ENCODE measurements at regions not wholly inside any gene's neighbourhood (a gene's known extent, or its start where the extent isn't known, plus 50 kb on each side); places are given as distances from the start of the nearest gene placed in this dataset.

DNA sequence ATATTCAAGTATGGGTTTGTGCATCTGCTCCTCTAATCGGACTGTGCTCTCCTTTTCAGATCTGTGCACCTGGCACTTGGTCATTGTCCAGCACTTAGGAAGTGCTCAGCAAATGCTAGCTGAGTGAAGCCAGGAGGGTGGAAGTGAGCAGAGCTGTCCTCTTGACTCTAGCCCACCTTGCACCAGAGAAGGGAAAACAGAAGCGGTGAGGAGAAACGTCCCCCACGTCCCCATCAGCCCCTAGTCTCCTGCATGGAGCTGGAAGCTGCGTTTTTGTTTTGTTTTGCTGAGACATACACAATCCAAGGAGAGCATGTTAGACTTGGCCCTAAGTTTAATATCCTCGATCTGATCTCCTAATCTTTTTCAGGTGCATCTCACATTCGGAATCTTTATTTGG, 73.6 kb downstream of the EN1 start:
- Mint-ChIP-seq H3K4me1 (ENCODE audit: low read depth, unreplicated experiment) (no peaks in the 10 kb centered on the region), H3K27me3 (ENCODE audit: unreplicated experiment) (peaks cover 2% of the 10 kb centered on the region), H3K9me3 (ENCODE audit: unreplicated experiment) (peaks cover 2% of the 10 kb centered on the region), H3K4me3 (ENCODE audit: unreplicated experiment) (no peak overlapping the region), H3K27ac (ENCODE audit: unreplicated experiment) (no peak overlapping the region), H3K36me3 (ENCODE audit: unreplicated experiment) (no peaks in the 10 kb centered on the region)
- DNase-seq: no peak
- TF ChIP-seq, protein P1, sequence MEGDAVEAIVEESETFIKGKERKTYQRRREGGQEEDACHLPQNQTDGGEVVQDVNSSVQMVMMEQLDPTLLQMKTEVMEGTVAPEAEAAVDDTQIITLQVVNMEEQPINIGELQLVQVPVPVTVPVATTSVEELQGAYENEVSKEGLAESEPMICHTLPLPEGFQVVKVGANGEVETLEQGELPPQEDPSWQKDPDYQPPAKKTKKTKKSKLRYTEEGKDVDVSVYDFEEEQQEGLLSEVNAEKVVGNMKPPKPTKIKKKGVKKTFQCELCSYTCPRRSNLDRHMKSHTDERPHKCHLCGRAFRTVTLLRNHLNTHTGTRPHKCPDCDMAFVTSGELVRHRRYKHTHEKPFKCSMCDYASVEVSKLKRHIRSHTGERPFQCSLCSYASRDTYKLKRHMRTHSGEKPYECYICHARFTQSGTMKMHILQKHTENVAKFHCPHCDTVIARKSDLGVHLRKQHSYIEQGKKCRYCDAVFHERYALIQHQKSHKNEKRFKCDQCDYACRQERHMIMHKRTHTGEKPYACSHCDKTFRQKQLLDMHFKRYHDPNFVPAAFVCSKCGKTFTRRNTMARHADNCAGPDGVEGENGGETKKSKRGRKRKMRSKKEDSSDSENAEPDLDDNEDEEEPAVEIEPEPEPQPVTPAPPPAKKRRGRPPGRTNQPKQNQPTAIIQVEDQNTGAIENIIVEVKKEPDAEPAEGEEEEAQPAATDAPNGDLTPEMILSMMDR (IDR thresholded peaks at IDR 0.05; ENCODE audit: partially characterized antibody, unreplicated experiment): no peak

DNA sequence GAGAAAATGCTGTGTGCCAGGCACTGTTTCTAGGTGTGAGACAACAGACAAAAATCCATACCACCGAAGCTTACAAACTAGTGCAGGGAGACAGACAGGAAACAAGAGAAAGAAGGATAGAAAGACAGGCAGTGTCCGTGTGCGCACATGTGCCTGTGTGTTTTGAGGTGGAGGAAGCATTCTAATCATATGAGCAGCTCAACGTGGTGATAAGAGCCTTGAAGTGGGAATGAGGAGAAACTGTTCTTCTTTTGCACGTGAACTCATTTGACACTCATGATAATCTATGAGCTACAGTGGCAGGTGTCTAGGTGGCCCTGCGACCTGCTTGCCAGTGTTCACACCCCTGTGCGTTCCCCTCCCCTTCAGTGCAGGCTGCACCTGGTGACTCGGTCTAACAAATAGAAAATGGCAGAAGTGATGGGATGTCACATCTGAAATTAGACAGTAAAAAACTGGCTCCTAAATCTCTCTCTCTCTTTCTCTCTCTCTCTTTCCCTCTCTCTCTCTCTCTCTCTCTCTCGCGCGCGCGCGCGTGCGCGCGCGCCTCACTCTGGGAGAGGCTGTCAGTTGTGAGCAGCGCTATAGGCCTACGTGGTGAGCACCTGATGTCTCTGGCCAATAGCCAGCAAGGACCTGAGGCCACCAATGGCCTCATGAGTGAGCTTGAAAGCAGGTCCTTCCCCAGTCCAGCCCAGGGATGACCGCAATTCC, 74.8 kb downstream of the EN1 start:
- no peaks in the 10 kb centered on the region for H3K36me3 Mint-ChIP-seq (ENCODE audit: unreplicated experiment)
- H3K9me3 Mint-ChIP-seq (ENCODE audit: unreplicated experiment): peaks cover 2% of the 10 kb centered on the region
- H3K27ac Mint-ChIP-seq (ENCODE audit: unreplicated experiment): no peak overlapping the region
- H3K27me3 Mint-ChIP-seq (ENCODE audit: unreplicated experiment): peaks cover 2% of the 10 kb centered on the region
- TF ChIP-seq, protein P1 (IDR thresholded peaks at IDR 0.05; ENCODE audit: partially characterized antibody, unreplicated experiment): no peak
- H3K4me3 Mint-ChIP-seq (ENCODE audit: unreplicated experiment): no peak overlapping the region
- no peak for DNase-seq
- H3K4me1 Mint-ChIP-seq (ENCODE audit: low read depth, unreplicated experiment): no peaks in the 10 kb centered on the region

DNA sequence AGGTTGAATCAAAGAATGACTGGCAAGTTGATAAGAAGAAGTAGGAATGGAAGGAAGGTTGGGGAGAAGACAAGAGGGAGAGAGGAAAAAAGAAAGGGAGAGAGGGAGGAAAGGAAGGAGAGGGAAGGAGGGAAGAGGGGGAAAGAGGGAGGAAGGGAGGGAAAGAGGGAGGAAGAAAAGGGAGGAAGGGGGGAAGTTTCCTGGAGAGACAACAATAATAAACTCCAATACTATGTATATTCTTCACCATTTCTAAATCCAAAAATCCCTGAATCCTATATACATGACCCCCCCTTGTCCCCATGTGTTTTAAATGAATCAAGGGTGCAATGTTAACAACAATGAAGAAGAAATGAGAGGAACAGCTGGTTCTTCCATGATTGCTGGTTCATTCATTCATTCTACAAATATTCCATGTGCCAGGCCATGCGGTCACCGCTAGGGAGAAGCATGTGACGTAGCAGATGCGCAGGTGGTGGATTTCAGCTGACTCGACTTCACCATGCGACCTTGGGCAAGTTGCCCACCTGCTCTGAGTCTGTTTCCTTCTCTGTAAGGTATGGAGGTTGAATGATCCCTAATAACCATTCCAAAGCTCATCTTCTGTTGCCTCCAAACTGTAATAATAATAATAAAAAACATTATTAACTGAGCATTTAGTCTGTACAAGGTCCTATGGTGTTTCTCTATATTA, 77.6 kb downstream of the EN1 start:
- DNase-seq: no peak
- TF ChIP-seq, protein P1 (IDR thresholded peaks at IDR 0.05; ENCODE audit: partially characterized antibody, unreplicated experiment): no peak
- Mint-ChIP-seq H3K4me1 (ENCODE audit: low read depth, unreplicated experiment) (no peaks in the 10 kb centered on the region), H3K9me3 (ENCODE audit: unreplicated experiment) (peaks cover 2% of the 10 kb centered on the region), H3K27me3 (ENCODE audit: unreplicated experiment) (no peaks in the 10 kb centered on the region), H3K27ac (ENCODE audit: unreplicated experiment) (no peak overlapping the region), H3K36me3 (ENCODE audit: unreplicated experiment) (no peaks in the 10 kb centered on the region), H3K4me3 (ENCODE audit: unreplicated experiment) (no peak overlapping the region)

GRCh38 chr2:118766871-118767270, 80.6 kb downstream of the EN1 start:
- H3K4me1 Mint-ChIP-seq (ENCODE audit: low read depth, unreplicated experiment): no peaks in the 10 kb centered on the region
- H3K4me3 Mint-ChIP-seq (ENCODE audit: unreplicated experiment): no peak overlapping the region
- no peaks in the 10 kb centered on the region for H3K9me3 Mint-ChIP-seq (ENCODE audit: unreplicated experiment)
- TF ChIP-seq, protein P1 (IDR thresholded peaks at IDR 0.05; ENCODE audit: partially characterized antibody, unreplicated experiment): no peak
- no peaks in the 10 kb centered on the region for H3K36me3 Mint-ChIP-seq (ENCODE audit: unreplicated experiment)
- no peaks in the 10 kb centered on the region for H3K27me3 Mint-ChIP-seq (ENCODE audit: unreplicated experiment)
- DNase-seq: no peak
- H3K27ac Mint-ChIP-seq (ENCODE audit: unreplicated experiment): no peak overlapping the region

GRCh38 chr2:118764855-118765254, 82.6 kb downstream of the EN1 start:
- no peak for DNase-seq
- Mint-ChIP-seq H3K4me1 (ENCODE audit: low read depth, unreplicated experiment) (no peaks in the 10 kb centered on the region), H3K27ac (ENCODE audit: unreplicated experiment) (no peak overlapping the region), H3K27me3 (ENCODE audit: unreplicated experiment) (no peaks in the 10 kb centered on the region), H3K36me3 (ENCODE audit: unreplicated experiment) (no peaks in the 10 kb centered on the region), H3K9me3 (ENCODE audit: unreplicated experiment) (peaks cover 4% of the 10 kb centered on the region), H3K4me3 (ENCODE audit: unreplicated experiment) (no peak overlapping the region)
- TF ChIP-seq, protein P1 (IDR thresholded peaks at IDR 0.05; ENCODE audit: partially characterized antibody, unreplicated experiment): no peak
